SK-N-SH (cell line): ENCODE measurements at regions not wholly inside any gene's neighbourhood (a gene's known extent, or its start where the extent isn't known, plus 50 kb on each side); places are given as distances from the start of the nearest gene placed in this dataset.

Experiments used
- TCF12 ChIP-seq: IDR thresholded peaks from 2 replicates; pipeline ENCODE4 v1.4.0; 2012
- TF ChIP-seq, protein P1 (sequence below): fragments of 200-600 bp; sonication (generic); IDR thresholded peaks from 2 replicates; pipeline ENCODE4 v1.6.1; 2017; ENCODE audit warnings: antibody characterized with exemption, mild to moderate bottlenecking, moderate library complexity

DNA sequence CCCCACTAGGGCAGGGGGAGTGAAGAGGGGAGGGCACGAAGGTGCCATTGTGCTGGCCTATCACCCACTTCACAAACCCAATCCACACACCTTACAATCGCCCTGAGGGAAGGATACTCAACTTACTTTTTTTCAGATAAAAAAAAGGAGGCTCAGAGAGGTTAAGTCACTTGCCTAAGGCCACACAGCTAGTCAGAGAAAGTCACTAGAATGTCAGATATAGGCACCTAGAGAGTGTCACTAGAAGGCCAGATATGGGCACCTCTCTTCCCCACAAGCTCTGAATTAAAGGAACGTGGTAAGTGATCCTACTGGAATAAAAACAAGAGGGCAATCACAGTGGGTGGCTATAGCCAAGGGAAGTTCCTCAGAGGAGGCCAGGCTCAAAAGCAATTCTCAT, 204.5 kb upstream of the ASIC2 start:
- TF ChIP-seq TCF12 = no peak
- TF ChIP-seq, protein P1, sequence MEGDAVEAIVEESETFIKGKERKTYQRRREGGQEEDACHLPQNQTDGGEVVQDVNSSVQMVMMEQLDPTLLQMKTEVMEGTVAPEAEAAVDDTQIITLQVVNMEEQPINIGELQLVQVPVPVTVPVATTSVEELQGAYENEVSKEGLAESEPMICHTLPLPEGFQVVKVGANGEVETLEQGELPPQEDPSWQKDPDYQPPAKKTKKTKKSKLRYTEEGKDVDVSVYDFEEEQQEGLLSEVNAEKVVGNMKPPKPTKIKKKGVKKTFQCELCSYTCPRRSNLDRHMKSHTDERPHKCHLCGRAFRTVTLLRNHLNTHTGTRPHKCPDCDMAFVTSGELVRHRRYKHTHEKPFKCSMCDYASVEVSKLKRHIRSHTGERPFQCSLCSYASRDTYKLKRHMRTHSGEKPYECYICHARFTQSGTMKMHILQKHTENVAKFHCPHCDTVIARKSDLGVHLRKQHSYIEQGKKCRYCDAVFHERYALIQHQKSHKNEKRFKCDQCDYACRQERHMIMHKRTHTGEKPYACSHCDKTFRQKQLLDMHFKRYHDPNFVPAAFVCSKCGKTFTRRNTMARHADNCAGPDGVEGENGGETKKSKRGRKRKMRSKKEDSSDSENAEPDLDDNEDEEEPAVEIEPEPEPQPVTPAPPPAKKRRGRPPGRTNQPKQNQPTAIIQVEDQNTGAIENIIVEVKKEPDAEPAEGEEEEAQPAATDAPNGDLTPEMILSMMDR = no peak
